ENCODE measurements at regions not wholly inside any gene's neighbourhood (a gene's known extent, or its start where the extent isn't known, plus 50 kb on each side); places are given as distances from the start of the nearest gene placed in this dataset.

- TF ChIP-seq, protein P1, sequence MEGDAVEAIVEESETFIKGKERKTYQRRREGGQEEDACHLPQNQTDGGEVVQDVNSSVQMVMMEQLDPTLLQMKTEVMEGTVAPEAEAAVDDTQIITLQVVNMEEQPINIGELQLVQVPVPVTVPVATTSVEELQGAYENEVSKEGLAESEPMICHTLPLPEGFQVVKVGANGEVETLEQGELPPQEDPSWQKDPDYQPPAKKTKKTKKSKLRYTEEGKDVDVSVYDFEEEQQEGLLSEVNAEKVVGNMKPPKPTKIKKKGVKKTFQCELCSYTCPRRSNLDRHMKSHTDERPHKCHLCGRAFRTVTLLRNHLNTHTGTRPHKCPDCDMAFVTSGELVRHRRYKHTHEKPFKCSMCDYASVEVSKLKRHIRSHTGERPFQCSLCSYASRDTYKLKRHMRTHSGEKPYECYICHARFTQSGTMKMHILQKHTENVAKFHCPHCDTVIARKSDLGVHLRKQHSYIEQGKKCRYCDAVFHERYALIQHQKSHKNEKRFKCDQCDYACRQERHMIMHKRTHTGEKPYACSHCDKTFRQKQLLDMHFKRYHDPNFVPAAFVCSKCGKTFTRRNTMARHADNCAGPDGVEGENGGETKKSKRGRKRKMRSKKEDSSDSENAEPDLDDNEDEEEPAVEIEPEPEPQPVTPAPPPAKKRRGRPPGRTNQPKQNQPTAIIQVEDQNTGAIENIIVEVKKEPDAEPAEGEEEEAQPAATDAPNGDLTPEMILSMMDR (IDR thresholded peaks at IDR 0.05): no peak
- no peak for TF ChIP-seq POLR2A (IDR thresholded peaks at IDR 0.05)
Measured at GRCh38 chrX:42946544-42947194, 168.7 kb upstream of the PPP1R2C start.
